ENCODE measurements at regions not wholly inside any gene's neighbourhood (a gene's known extent, or its start where the extent isn't known, plus 50 kb on each side); places are given as distances from the start of the nearest gene placed in this dataset.
"Not testable (repeated sequence)": the region's sequence is repeated elsewhere in the genome, so short reads cannot be mapped to it uniquely, and the experiment has no call there.

- DNase-seq, result no peak
Observed at GRCh38 chr17:70288540-70289290, 119.4 kb downstream of the KCNJ2 start.

- DNase-seq, result no peak
Observed at GRCh38 chr17:70290770-70291169, 121.4 kb downstream of the KCNJ2 start.

- DNase-seq, result no peak
Observed at GRCh38 chr17:70292366-70292765, 123.0 kb downstream of the KCNJ2 start.

- DNase-seq, result not testable (repeated sequence)
Observed at GRCh38 chr17:70293564-70294310, 124.4 kb downstream of the KCNJ2 start.

- DNase-seq, result no peak
Observed at GRCh38 chr17:70295329-70295728, 126.0 kb downstream of the KCNJ2 start.

- no peak for DNase-seq
Observed at GRCh38 chr17:70295731-70296130, 126.4 kb downstream of the KCNJ2 start.

GRCh38 chr17:70296456-70296855 lies 127.1 kb downstream of the KCNJ2 start:
- no peak for DNase-seq

GRCh38 chr17:70297397-70297796 lies 128.1 kb downstream of the KCNJ2 start:
- no peak for DNase-seq

GRCh38 chr17:70298929-70299531 lies 129.7 kb downstream of the KCNJ2 start:
- DNase-seq, result no peak

- DNase-seq, result no peak
Observed at GRCh38 chr17:70307430-70308225, 138.3 kb downstream of the KCNJ2 start.

- no peak for DNase-seq
Observed at GRCh38 chr17:70308618-70309017, 139.3 kb downstream of the KCNJ2 start.

GRCh38 chr17:70310221-70310672 lies 140.9 kb downstream of the KCNJ2 start:
- no peak for DNase-seq

- no peak for DNase-seq
Observed at GRCh38 chr17:70313086-70313852, 143.9 kb downstream of the KCNJ2 start.

- DNase-seq, result no peak
Observed at GRCh38 chr17:70314096-70314495, 144.8 kb downstream of the KCNJ2 start.

- no peak for DNase-seq
Observed at GRCh38 chr17:70314506-70314905, 145.2 kb downstream of the KCNJ2 start.

- DNase-seq, result no peak
Observed at GRCh38 chr17:70317421-70317820, 148.1 kb downstream of the KCNJ2 start.

- no peak for DNase-seq
Observed at GRCh38 chr17:70318051-70318450, 148.7 kb downstream of the KCNJ2 start.

- no peak for DNase-seq
Observed at GRCh38 chr17:70319516-70319915, 150.2 kb downstream of the KCNJ2 start.

GRCh38 chr17:70320673-70321345 lies 151.5 kb downstream of the KCNJ2 start:
- DNase-seq, result no peak

- no peak for DNase-seq
Observed at GRCh38 chr17:70321352-70321751, 152.0 kb downstream of the KCNJ2 start.

- DNase-seq, result no peak
Observed at GRCh38 chr17:70323269-70323668, 153.9 kb downstream of the KCNJ2 start.

GRCh38 chr17:70324031-70324430 lies 154.7 kb downstream of the KCNJ2 start:
- no peak for DNase-seq
